GM12878 (cell line): ENCODE measurements at regions not wholly inside any gene's neighbourhood (a gene's known extent, or its start where the extent isn't known, plus 50 kb on each side); places are given as distances from the start of the nearest gene placed in this dataset. TPM values are rescaled to one million over a fixed set of nuclear protein-coding genes. Genes with fewer than 3 reads are reported as not detected.

Source experiments
- ATAC-seq: fragments of 200-7000 bp; cut with Tn5 transposase; 3 replicates; pipeline ENCODE4 v1.9.1; 2020; ENCODE audit warnings: mild to moderate bottlenecking, moderate library complexity
- BruUV-seq: library from RNA; stranded (reverse); fragments of 400-500 nt; replicated peaks from 2 replicates; lab custom pipeline; 2021; lab: Mats Ljungman, UMichigan
- CTCF ChIA-PET: fragments of 300-600 bp; sonication (Branson Sonifier 250); formaldehyde crosslinking; extraction: SDS; loops from one replicate; lab custom pipeline; 2021; ENCODE audit warnings: inconsistent platforms; lab: Yijun Ruan, JAX
- POLR2A ChIA-PET: fragments of 350-600 bp; formaldehyde crosslinking; extraction: SDS; loops from one replicate; lab custom pipeline; 2021; ENCODE audit warnings: inconsistent platforms; lab: Charles Lee
- RAD21 ChIA-PET: fragments of 300-600 bp; sonication (Branson Sonifier 250); formaldehyde crosslinking; loops from one replicate; lab custom pipeline; 2023; ENCODE audit warnings: antibody characterized with exemption; ENCODE audit not compliant: unreplicated experiment; lab: Charles Lee
- SMC1A ChIA-PET: fragments of 300-600 bp; sonication (Branson Sonifier 250); formaldehyde crosslinking; loops from one replicate; lab custom pipeline; 2023; ENCODE audit not compliant: unreplicated experiment, uncharacterized antibody; lab: Charles Lee
- DNase-seq: peaks from one replicate; pipeline ENCODE4 v3.0.0-alpha.2; 2011; ENCODE audit warnings: low read depth, low spot score
- FAIRE-seq: peaks from 3 replicates; lab custom pipeline; 2011; peaks lifted over from hg19 to GRCh38; lab: Jason Lieb, UNC
- H2AFZ ChIP-seq: 2 replicates; pipeline ENCODE4 v1.6.0; 2011; ENCODE audit warnings: low read depth, low read length, control low read depth; ENCODE audit not compliant: control insufficient read depth
- H3K27ac ChIP-seq: 2 replicates; pipeline ENCODE4 v1.5.1; 2011; ENCODE audit warnings: control low read depth; ENCODE audit not compliant: control insufficient read depth, insufficient read depth
- H3K27me3 ChIP-seq, 2 experiments: replicated peaks in 1 of 2; 2 replicates each; pipeline versions ENCODE4 v1.6.0 to v1.6.1; 2011; ENCODE audit warnings: low read length in 1 of 2; ENCODE audit not compliant: control insufficient read depth in 2 of 2, insufficient read depth in 2 of 2
- H3K36me3 ChIP-seq, 2 experiments: 2 replicates each; pipeline ENCODE4 v1.5.1; 2011; ENCODE audit warnings: low read length in 1 of 2; ENCODE audit not compliant: control insufficient read depth in 2 of 2, insufficient read depth in 2 of 2
- H3K4me1 ChIP-seq: 2 replicates; pipeline ENCODE4 v1.6.1; 2011; ENCODE audit warnings: mild to moderate bottlenecking, low read length, moderate library complexity, mixed read lengths; ENCODE audit not compliant: control insufficient read depth, insufficient read depth
- H3K4me2 ChIP-seq: 2 replicates; pipeline ENCODE4 v1.6.0; 2011; ENCODE audit warnings: control low read depth; ENCODE audit not compliant: control insufficient read depth, insufficient read depth
- H3K4me3 ChIP-seq: fragments of 200-600 bp; sonication (generic); 2 replicates; pipeline ENCODE4 v1.5.1; 2016
- H3K79me2 ChIP-seq: 2 replicates; pipeline ENCODE4 v1.6.0; 2011; ENCODE audit warnings: low read length; ENCODE audit not compliant: control insufficient read depth, insufficient read depth
- H3K9ac ChIP-seq: 2 replicates; pipeline ENCODE4 v1.8.0; 2011; ENCODE audit warnings: low read length, control low read depth, mixed read lengths; ENCODE audit not compliant: control insufficient read depth, insufficient read depth
- H3K9me3 ChIP-seq: replicated peaks from 3 replicates; pipeline ENCODE4 v1.5.1; 2011; ENCODE audit warnings: mild to moderate bottlenecking, low read length; ENCODE audit not compliant: control insufficient read depth, insufficient read depth
- H4K20me1 ChIP-seq: 2 replicates; pipeline ENCODE4 v1.6.0; 2011; ENCODE audit not compliant: control insufficient read depth, insufficient read depth
- BCL3 ChIP-seq: IDR thresholded peaks from 2 replicates; pipeline ENCODE4 v1.6.1; 2011; ENCODE audit warnings: borderline replicate concordance, low read depth, mild to moderate bottlenecking, moderate library complexity, low read length; ENCODE audit not compliant: insufficient read depth, poor library complexity, severe bottlenecking
- CHD1 ChIP-seq: IDR thresholded peaks from 2 replicates; pipeline ENCODE4 v1.6.1; 2012; ENCODE audit warnings: low read depth, low read length, improper control_type of control experiment
- CREM ChIP-seq: IDR thresholded peaks from 2 replicates; pipeline ENCODE4 v1.6.1; 2014; ENCODE audit warnings: antibody characterized with exemption, low read depth
- EZH2 ChIP-seq: IDR thresholded peaks from 2 replicates; pipeline ENCODE4 v1.6.1; 2012; ENCODE audit warnings: low read depth, mild to moderate bottlenecking, control low read depth, inconsistent platforms, low read length, borderline replicate concordance; ENCODE audit not compliant: control insufficient read depth
- RCOR1 ChIP-seq: conservative IDR thresholded peaks from 2 replicates; pipeline ENCODE4 v1.6.1; 2012; ENCODE audit warnings: low read depth, low read length, improper control_type of control experiment
- SMAD5 ChIP-seq: IDR thresholded peaks from 2 replicates; pipeline ENCODE4 v1.6.1; 2016; ENCODE audit warnings: antibody characterized with exemption, low read depth
- SREBF2 ChIP-seq: IDR thresholded peaks from 2 replicates; pipeline ENCODE4 v1.6.1; 2012; ENCODE audit warnings: mild to moderate bottlenecking, low read length
- WGBS: methylation state at CpG from one replicate; pipeline ENCODE4 v1.1.6; 2016; ENCODE audit warnings: low lambda C conversion rate; ENCODE audit not compliant: insufficient replicate concordance, insufficient coverage; ENCODE audit errors: missing lambda C conversion rate; 5-methylcytosine and 5-hydroxymethylcytosine counted together
- in situ Hi-C: fragments of 300-500 bp; cut with MboI; formaldehyde crosslinking; loops from 9 replicates; pipeline ENCODE4 v1.14.3; 2018; ENCODE audit warnings: mixed read lengths
- intact Hi-C: fragments of 100-400 bp; cut with micrococcal nuclease; formaldehyde crosslinking; loops from one replicate; pipeline ENCODE4 v1.14.2; 2022; ENCODE audit not compliant: unreplicated experiment
- small RNA-seq: library from RNA; depleted of rRNA; stranded (forward); fragments of <200 nt; gene quantifications from one replicate; pipeline ENCODE3, GENCODE V24; 2014

- Histone ChIP-seq H3K4me3 (no peak overlapping the region), H2AFZ (no peak overlapping the region), H3K79me2 (no peaks in the 10 kb centered on the region), H3K27ac (no peak overlapping the region), H4K20me1 (no peaks in the 10 kb centered on the region), H3K36me3 (no peaks in the 10 kb centered on the region), H3K9ac (no peak overlapping the region), H3K4me2 (no peak overlapping the region), H3K27me3 (no peaks in the 10 kb centered on the region), H3K4me1 (no peaks in the 10 kb centered on the region), H3K9me3 (no peaks in the 10 kb centered on the region)
- ChIA-PET SMC1A (no interaction called here), CTCF (no interaction called here), RAD21 (no interaction called here), POLR2A (no interaction called here)
- in situ Hi-C loops, result no loop called here
- TF ChIP-seq SMAD5 (no peak), CHD1 (no peak), SREBF2 (no peak), EZH2 (no peak), RCOR1 (no peak), BCL3 (no peak), CREM (no peak)
- no TSS peak for BruUV-seq
- intact Hi-C loops, result no loop called here
- DNase-seq (no peak), ATAC-seq (no peak), FAIRE-seq (no peak)
- 20% methylated on average over 5 of the region's 5 CpGs for WGBS
Observed at GRCh38 chr7:53542157-53542556, 506.7 kb downstream of the POM121L12 start.

Small RNA genes in the stretch of these regions (small RNA-seq; reads per million reads assigned to genes)
- gene RN7SKP218, result not detected
- gene RNU1-14P, result not detected
